BLaER1 treated with 17β-estradiol and CSF1 and Interleukin-3, amounts not matched to agents 10 nM and 100 nM (cell line): ENCODE measurements at regions not wholly inside any gene's neighbourhood (a gene's known extent, or its start where the extent isn't known, plus 50 kb on each side); places are given as distances from the start of the nearest gene placed in this dataset.

Experiments used
- H3K27ac ChIP-seq, 11 experiments: shearing (Covaris generic); formaldehyde crosslinking; 2 replicates each; pipeline ENCODE4 v1.8.1; 2022
- H3K27me3 ChIP-seq, 11 experiments: shearing (Covaris generic); formaldehyde crosslinking; 2 replicates each; pipeline ENCODE4 v1.8.1; 2022
- H3K36me3 ChIP-seq, 11 experiments: shearing (Covaris generic); formaldehyde crosslinking; 2 replicates each; pipeline ENCODE4 v1.8.1; 2022
- H3K4me1 ChIP-seq, 10 experiments: shearing (Covaris generic); formaldehyde crosslinking; 2 replicates each; pipeline ENCODE4 v1.8.1; 2022
- H3K4me2 ChIP-seq, 11 experiments: shearing (Covaris generic); formaldehyde crosslinking; 2 replicates each; pipeline ENCODE4 v1.8.1; 2022
- H3K4me3 ChIP-seq, 10 experiments: shearing (Covaris generic); formaldehyde crosslinking; 2 replicates each; pipeline ENCODE4 v1.8.1; 2022
- H3K9ac ChIP-seq, 11 experiments: shearing (Covaris generic); formaldehyde crosslinking; 2 replicates each; pipeline ENCODE4 v1.8.1; 2022
- H3K9me3 ChIP-seq, 11 experiments: shearing (Covaris generic); formaldehyde crosslinking; replicated peaks in 1 of 11; 2 replicates each; pipeline ENCODE4 v1.8.1; 2022
- H4K20me1 ChIP-seq, 11 experiments: shearing (Covaris generic); formaldehyde crosslinking; 2 replicates each; pipeline ENCODE4 v1.8.1; 2022
- Cebpa-rat ChIP-seq, 11 experiments: shearing (Covaris generic); IDR thresholded peaks; 2 replicates each; pipeline ENCODE4 v1.8.1; 2022

- Histone ChIP-seq H3K27me3 (no peaks in the 10 kb centered on the region), H3K4me1 (0 out of 20 replicates have a peak, but pooled peaks cover 0 to 4% (median 0%) of the 10 kb centered on the region in 10 experiments), H3K36me3 (no peaks in the 10 kb centered on the region), H4K20me1 (no peaks in the 10 kb centered on the region), H3K4me2 (no peak overlapping the region), H3K4me3 (no peak overlapping the region), H3K9ac (no peak overlapping the region), H3K27ac (no peak overlapping the region), H3K9me3 (peaks cover 13 to 31% (median 20%) of the 10 kb centered on the region in 11 experiments)
- no peak for TF ChIP-seq Cebpa-rat (IDR thresholded peaks at IDR 0.05)
Measured at GRCh38 chr7:42590771-42591310, 321.0 kb downstream of the C7orf25 start.

- 0 out of 20 replicates have a peak, but pooled peaks cover 0 to 4% (median 0%) of the 10 kb centered on the region in 10 experiments for H3K4me1 ChIP-seq
- H3K36me3 ChIP-seq, result no peaks in the 10 kb centered on the region
- H3K9ac ChIP-seq, result no peak overlapping the region
- H3K9me3 ChIP-seq, result peaks cover 18 to 35% (median 26%) of the 10 kb centered on the region in 11 experiments
- H3K4me2 ChIP-seq, result no peak overlapping the region
- TF ChIP-seq Cebpa-rat (IDR thresholded peaks at IDR 0.05), result no peak
- no peak overlapping the region for H3K4me3 ChIP-seq
- H3K27me3 ChIP-seq, result no peaks in the 10 kb centered on the region
- H4K20me1 ChIP-seq, result no peaks in the 10 kb centered on the region
- no peak overlapping the region for H3K27ac ChIP-seq
Measured at GRCh38 chr7:42588876-42589275, 323.0 kb downstream of the C7orf25 start.

DNA sequence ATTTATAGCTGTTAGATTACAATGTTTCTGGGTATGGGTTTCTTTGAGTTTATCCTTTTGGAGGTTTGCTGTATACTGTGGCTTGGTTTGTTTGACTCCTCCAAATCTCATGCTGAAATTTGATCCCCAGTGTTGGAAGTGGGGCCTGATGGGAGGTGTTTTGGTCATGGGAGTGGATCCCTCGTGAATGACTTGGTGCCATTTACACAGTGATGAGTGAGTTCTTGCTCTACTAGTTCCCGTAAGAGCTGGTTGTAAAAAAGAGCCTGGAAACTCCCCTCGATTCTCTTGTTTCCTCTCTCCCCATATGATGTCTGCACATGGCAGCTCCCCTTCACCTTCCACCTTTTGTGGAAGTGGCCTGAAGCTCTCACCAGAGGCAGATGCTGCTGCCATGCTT lies 324.1 kb downstream of the C7orf25 start:
- Histone ChIP-seq H3K4me3 (no peak overlapping the region), H3K27ac (no peak overlapping the region), H3K27me3 (no peaks in the 10 kb centered on the region), H3K9ac (no peak overlapping the region), H3K9me3 (peaks cover 17 to 38% (median 26%) of the 10 kb centered on the region in 11 experiments), H4K20me1 (no peaks in the 10 kb centered on the region), H3K4me2 (no peak overlapping the region), H3K36me3 (no peaks in the 10 kb centered on the region), H3K4me1 (0 out of 20 replicates have a peak, but pooled peaks cover 0 to 2% (median 0%) of the 10 kb centered on the region in 10 experiments)
- no peak for TF ChIP-seq Cebpa-rat (IDR thresholded peaks at IDR 0.05)

- no peak for TF ChIP-seq Cebpa-rat (IDR thresholded peaks at IDR 0.05)
- no peaks in the 10 kb centered on the region for H4K20me1 ChIP-seq
- H3K36me3 ChIP-seq, result no peaks in the 10 kb centered on the region
Measured at GRCh38 chr7:42580061-42580460, 331.8 kb downstream of the C7orf25 start.

DNA sequence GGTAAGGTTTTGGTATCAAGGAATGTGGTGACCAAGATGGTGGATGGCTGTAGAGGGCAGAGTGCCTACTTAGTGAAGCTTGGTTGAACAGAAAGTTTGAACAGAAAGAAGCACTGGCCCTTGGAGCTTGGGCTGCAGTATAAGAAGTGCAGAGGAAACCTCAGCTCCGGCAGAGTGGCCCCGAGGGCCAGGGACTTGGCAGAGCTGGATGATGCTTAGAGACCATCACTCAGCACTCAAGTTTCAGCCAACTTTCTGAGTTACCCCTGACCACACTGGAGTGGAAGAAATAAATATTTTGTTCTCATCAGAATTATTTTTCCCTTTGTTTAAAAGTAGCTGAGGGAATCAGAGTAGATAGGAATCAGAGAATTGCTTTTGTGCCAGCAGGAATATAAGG lies 336.7 kb downstream of the C7orf25 start:
- H3K36me3 ChIP-seq, result no peaks in the 10 kb centered on the region
- H3K27ac ChIP-seq, result no peak overlapping the region
- H3K4me2 ChIP-seq, result no peak overlapping the region
- H3K9ac ChIP-seq, result no peak overlapping the region
- H4K20me1 ChIP-seq, result no peaks in the 10 kb centered on the region
- no peak overlapping the region for H3K4me3 ChIP-seq
- peaks cover 0 to 13% (median 0%) of the 10 kb centered on the region in 10 experiments; a peak in 5 of 20 replicates for H3K4me1 ChIP-seq
- H3K9me3 ChIP-seq, result peaks cover 7 to 15% (median 11%) of the 10 kb centered on the region in 11 experiments
- no peak for TF ChIP-seq Cebpa-rat (IDR thresholded peaks at IDR 0.05)
- H3K27me3 ChIP-seq, result no peaks in the 10 kb centered on the region

More at GRCh38 chr7:42580061-42580460, 331.8 kb downstream of the C7orf25 start:
- H3K9ac ChIP-seq, result no peak overlapping the region
- H3K27me3 ChIP-seq, result no peaks in the 10 kb centered on the region
- H3K4me1 ChIP-seq, result peaks cover 0 to 13% (median 0%) of the 10 kb centered on the region in 10 experiments; a peak in 5 of 20 replicates
- no peak overlapping the region for H3K4me2 ChIP-seq
- H3K27ac ChIP-seq, result no peak overlapping the region
- H3K9me3 ChIP-seq, result peaks cover 11 to 20% (median 13%) of the 10 kb centered on the region in 11 experiments
- no peak overlapping the region for H3K4me3 ChIP-seq

DNA sequence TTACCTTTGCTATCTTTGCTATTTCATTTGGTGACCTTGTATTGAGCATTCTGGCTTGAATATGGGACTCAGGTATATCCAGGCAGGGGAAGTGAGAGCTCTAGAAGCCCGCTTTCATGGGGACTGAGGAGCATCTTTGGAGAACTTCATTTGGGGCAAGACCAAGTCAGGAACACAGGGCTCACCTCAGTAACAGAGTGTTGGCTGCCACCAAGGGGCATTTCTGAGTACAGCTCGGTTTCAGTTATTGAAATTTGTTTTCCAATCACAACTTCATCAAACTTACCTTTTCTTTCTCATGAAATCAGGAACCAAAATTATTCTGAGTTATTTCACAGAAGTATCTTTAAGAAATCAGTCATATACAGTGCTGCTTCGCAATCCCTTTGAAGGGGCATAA lies 337.2 kb downstream of the C7orf25 start:
- Histone ChIP-seq H3K27me3 (no peaks in the 10 kb centered on the region), H3K27ac (no peak overlapping the region), H3K4me2 (no peak overlapping the region), H3K4me3 (no peak overlapping the region), H3K9me3 (peaks cover 7 to 12% (median 10%) of the 10 kb centered on the region in 11 experiments), H3K4me1 (peaks cover 0 to 13% (median 0%) of the 10 kb centered on the region in 10 experiments; a peak in 5 of 20 replicates), H4K20me1 (no peaks in the 10 kb centered on the region), H3K9ac (no peak overlapping the region), H3K36me3 (no peaks in the 10 kb centered on the region)
- TF ChIP-seq Cebpa-rat (IDR thresholded peaks at IDR 0.05), result no peak

- no peak for TF ChIP-seq Cebpa-rat (IDR thresholded peaks at IDR 0.05)
- no peak overlapping the region for H3K4me2 ChIP-seq
- H3K27me3 ChIP-seq, result no peaks in the 10 kb centered on the region
- no peak overlapping the region for H3K4me3 ChIP-seq
- no peaks in the 10 kb centered on the region for H3K36me3 ChIP-seq
- no peak overlapping the region for H3K27ac ChIP-seq
- H3K9me3 ChIP-seq, result peaks cover 3 to 7% (median 4%) of the 10 kb centered on the region in 11 experiments
- peaks cover 0 to 13% (median 0%) of the 10 kb centered on the region in 10 experiments; a peak in 5 of 20 replicates for H3K4me1 ChIP-seq
- no peaks in the 10 kb centered on the region for H4K20me1 ChIP-seq
- no peak overlapping the region for H3K9ac ChIP-seq
Measured at GRCh38 chr7:42573881-42574672, 337.1 kb upstream of the GLI3 start.

DNA sequence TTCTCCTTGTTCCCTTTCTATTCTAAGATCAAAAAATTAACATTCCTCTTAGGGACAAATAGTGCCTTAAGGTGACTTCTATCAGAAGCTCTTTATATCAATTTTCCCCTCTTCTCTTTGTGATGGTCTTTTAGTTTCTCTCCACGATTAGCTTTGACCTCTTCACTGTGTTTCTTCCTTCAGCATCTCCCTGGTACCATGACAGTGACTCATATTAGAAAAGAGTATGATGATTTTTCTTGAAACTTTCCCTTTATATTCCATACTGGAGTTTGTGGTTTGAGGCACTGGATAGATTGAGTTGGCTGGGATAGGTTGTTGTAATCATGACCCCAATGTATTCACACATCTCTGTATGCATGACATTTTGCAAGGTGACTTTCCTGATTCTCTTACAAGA lies 335.6 kb upstream of the GLI3 start:
- Histone ChIP-seq H3K4me2 (no peak overlapping the region), H4K20me1 (no peaks in the 10 kb centered on the region), H3K9me3 (no peaks in the 10 kb centered on the region), H3K4me3 (no peak overlapping the region), H3K9ac (no peak overlapping the region), H3K27me3 (no peaks in the 10 kb centered on the region), H3K36me3 (no peaks in the 10 kb centered on the region), H3K4me1 (peaks cover 0 to 2% (median 0%) of the 10 kb centered on the region in 10 experiments; a peak in 1 of 20 replicates), H3K27ac (no peak overlapping the region)
- no peak for TF ChIP-seq Cebpa-rat (IDR thresholded peaks at IDR 0.05)

GRCh38 chr7:42572056-42572455 lies 335.0 kb upstream of the GLI3 start:
- Histone ChIP-seq H3K27ac (no peak overlapping the region), H3K4me1 (no peaks in the 10 kb centered on the region), H3K27me3 (no peaks in the 10 kb centered on the region), H3K4me3 (no peak overlapping the region), H3K9me3 (no peaks in the 10 kb centered on the region), H3K9ac (no peak overlapping the region), H3K36me3 (no peaks in the 10 kb centered on the region), H3K4me2 (no peak overlapping the region), H4K20me1 (no peaks in the 10 kb centered on the region)
- TF ChIP-seq Cebpa-rat (IDR thresholded peaks at IDR 0.05), result no peak
